Right ventricle myocardium inferior (tissue), 1 donor: ENCODE measurements at regions not wholly inside any gene's neighbourhood (a gene's known extent, or its start where the extent isn't known, plus 50 kb on each side); places are given as distances from the start of the nearest gene placed in this dataset.

Experiments used
- ATAC-seq: fragments of 200-7000 bp; cut with Tn5 transposase; one replicate; pipeline ENCODE4 v1.9.1; 2020; ENCODE audit warnings: mild to moderate bottlenecking, moderate library complexity
- DNase-seq: peaks from one replicate; pipeline ENCODE4 v3.0.0; 2021; ENCODE audit errors: missing footprints
- intact Hi-C: fragments of 100-400 bp; cut with DNase I; formaldehyde crosslinking; loops from one replicate; pipeline ENCODE4 v1.11.0; 2022
- donor health status: DM: no; HTN: yes; CAD: no; lungs with severe emphysema.

DNA sequence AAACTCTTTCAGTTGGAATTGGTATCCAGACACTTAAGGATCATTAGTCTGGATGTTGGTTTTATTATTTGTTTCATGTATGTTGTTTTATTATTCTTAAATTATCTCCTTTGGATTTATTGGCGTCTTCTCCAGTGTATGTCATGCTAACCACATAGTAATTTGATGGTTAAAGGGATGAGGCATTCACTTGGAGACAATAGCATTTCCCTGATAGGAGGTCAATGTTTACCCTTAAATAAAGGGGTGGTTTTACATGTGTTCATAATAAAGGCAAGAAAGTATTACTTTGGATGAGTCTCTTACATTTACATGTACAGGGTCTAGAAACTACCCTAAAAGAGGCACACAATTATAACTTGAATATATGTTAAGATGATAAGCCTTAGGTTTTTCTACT lies 51.2 kb upstream of the RNF144B start:
- intact Hi-C loops, result no loop called here
- no peak for ATAC-seq

DNA sequence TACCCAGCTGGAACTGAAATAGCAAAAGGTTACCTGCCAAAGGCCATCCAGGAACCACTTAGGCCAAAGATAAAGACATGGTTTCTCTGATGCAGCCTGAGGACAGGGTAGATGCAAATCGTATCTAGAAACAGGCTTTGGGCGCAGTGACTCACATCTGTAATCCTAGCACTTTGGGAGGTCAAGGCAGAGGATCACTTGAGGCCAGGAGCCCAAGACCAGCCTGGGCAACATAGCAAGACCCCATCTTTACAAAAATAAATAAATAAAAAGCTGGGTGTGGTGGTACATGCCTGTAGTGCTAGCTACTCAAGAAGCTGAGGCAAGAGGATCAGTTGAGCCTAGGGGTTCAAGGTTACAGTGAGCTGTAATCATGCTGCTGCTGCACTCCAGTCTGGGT lies 52.9 kb upstream of the RNF144B start:
- intact Hi-C loops, result no loop called here
- DNase-seq (no peak), ATAC-seq (no peak)

More for the DNA sequence above, 51.2 kb upstream of the RNF144B start:
- no peak for DNase-seq

DNA sequence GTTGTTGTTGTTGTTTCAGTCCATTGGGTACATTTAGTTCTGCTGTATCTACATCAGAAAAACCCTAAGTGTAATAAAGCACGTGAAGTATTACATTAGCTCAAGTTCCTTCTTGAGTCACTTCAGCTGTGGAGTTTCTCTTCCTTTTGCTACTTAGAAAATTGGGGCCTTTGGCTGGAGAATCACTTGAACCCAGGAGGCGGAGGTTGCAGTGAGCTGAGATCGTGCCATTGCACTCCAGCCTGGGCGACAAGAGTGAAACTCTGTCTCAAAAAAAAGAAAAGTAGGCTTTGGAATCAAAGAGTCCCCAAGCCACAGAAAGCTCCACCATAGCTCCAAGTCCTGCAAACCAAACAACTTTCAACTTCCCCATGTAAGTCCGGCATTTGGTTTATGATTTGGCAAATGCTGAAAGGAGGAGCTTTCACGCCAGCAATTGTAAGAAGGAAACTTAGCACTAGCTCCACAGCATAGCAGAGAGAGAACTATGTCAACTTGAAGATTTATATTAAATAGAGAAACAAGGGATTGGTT lies 56.5 kb upstream of the RNF144B start:
- intact Hi-C loops, result no loop called here
- no peak for DNase-seq
- peak; percentile 62 for ATAC-seq

GRCh38 chr6:18329776-18330175 lies 57.4 kb upstream of the RNF144B start:
- ATAC-seq, result no peak
- intact Hi-C loops, result no loop called here

GRCh38 chr6:18328540-18328939 lies 58.6 kb upstream of the RNF144B start:
- DNase-seq (no peak), ATAC-seq (no peak)
- intact Hi-C loops, result no loop called here

More at GRCh38 chr6:18329776-18330175, 57.4 kb upstream of the RNF144B start:
- no peak for DNase-seq

- ATAC-seq (no peak), DNase-seq (no peak)
- intact Hi-C loops, result no loop called here
These were observed 59.1 kb upstream of the RNF144B start for GRCh38 chr6:18328070-18328469.

DNA sequence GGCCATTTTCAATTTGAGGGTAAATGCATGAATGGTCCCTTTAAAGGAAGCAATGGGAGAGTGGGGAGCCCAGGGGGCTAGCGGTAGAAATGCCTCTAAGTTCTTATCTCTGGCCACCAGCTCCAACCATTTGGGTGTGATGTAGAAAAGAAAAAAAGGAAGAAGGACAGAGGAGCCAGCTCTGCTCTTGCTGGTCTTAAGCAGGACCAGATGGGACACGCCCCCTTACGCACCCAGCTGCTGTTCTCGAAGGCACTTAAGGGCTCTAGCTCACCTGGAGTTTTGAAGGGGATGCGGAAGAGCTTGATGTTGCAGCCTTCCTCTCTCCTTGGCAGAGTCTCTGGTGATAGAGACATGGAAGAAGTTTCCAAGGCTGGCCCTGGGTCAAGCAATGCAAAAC lies 59.5 kb upstream of the RNF144B start:
- intact Hi-C loops, result no loop called here
- DNase-seq, result no peak
- no peak for ATAC-seq

- intact Hi-C loops, result no loop called here
- no peak for ATAC-seq
- DNase-seq, result no peak
These were observed 60.2 kb upstream of the RNF144B start for GRCh38 chr6:18326980-18327379.

- intact Hi-C loops, result no loop called here
These were observed 61.1 kb upstream of the RNF144B start for GRCh38 chr6:18326001-18326400.

DNA sequence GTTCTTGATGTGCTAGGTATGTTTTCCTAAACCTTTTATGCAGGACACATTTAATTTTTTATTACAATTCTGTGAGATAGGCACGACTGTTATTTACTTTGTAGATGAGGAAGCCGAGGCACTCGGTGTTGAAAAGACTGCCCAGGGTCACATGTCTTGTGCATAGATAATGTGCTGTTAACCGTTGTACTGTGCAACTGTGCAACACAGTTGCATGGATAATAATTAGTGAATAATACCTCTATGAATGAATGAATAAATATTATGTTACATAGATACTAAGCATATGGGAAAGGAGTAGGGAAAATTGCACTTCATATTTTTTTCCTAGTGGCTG lies 60.3 kb upstream of the DEK start:
- no peak for ATAC-seq
- intact Hi-C loops, result loop anchor here (1.0 kb wide), 1 partner anchor 179 kb away; no protein-coding TSS in a partner anchor
- no peak for DNase-seq

More at GRCh38 chr6:18326001-18326400, 61.1 kb upstream of the RNF144B start:
- ATAC-seq (no peak), DNase-seq (no peak)

GRCh38 chr6:18323935-18324705 lies 59.8 kb upstream of the DEK start:
- intact Hi-C loops, result loop anchor here (1.0 kb wide), 1 partner anchor 179 kb away; no protein-coding TSS in a partner anchor
- ATAC-seq (peak; percentile 74), DNase-seq (no peak)

- intact Hi-C loops, result no loop called here
- ATAC-seq, result no peak
- DNase-seq, result no peak
These were observed 53.5 kb upstream of the DEK start for GRCh38 chr6:18317850-18318249.

DNA sequence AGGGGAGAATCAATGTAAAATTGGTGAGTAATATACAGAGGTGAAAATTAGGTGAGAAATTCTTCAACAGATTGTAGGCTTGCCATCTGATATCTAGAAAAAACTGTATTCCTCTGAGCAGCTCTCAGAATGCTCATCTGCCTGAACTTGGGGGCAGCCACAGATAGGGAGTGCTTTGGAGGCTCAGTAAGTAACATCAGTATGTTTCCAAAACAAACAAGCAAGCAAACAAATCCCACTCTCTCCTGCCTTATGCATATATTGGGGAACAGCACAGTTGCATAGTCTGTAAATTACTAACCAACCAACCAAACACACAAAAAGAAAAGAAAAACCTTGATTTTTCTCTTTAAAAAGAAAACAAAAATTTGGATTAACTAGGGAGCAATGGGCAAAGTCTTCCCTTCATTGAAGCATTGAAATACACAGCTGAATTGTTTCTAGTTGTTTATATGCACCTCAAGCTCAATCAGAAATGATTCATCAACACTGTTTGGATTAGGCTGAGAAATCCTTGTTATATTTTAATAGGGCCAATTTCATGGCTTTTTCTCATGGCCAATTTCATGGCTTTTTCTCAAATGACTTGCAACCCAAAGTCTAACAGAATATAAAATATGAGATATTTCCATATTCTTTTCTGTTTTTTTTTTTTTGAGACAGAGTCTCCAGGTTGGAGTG lies 50.1 kb upstream of the DEK start:
- ATAC-seq, result no peak
- no peak for DNase-seq
- intact Hi-C loops, result no loop called here
